Thoracic aorta (tissue), 2 donors: ENCODE measurements at regions not wholly inside any gene's neighbourhood (a gene's known extent, or its start where the extent isn't known, plus 50 kb on each side); places are given as distances from the start of the nearest gene placed in this dataset.

ENCODE experiments used
- ATAC-seq: fragments of 150-250 bp; one replicate; pipeline ENCODE4 v1.8.0; 2017; ENCODE audit warnings: low read depth; ENCODE audit not compliant: insufficient number of reproducible peaks, low FRiP score
- DNase-seq: peaks from one replicate; pipeline ENCODE4 v3.0.0-alpha.2; 2020; ENCODE audit warnings: low spot score
- H3K27ac ChIP-seq, 2 donors: fragments of 200-600 bp; sonication (generic); 1 replicate in 1 of 2; 2 replicates in 1 of 2; pipeline ENCODE4 v1.5.1; 2016; ENCODE audit warnings: mild to moderate bottlenecking in 2 of 2, moderate library complexity in 2 of 2
- H3K27me3 ChIP-seq: fragments of 200-600 bp; sonication (generic); replicated peaks from 2 replicates; pipeline ENCODE4 v1.6.0; 2016; ENCODE audit warnings: mild to moderate bottlenecking; ENCODE audit not compliant: insufficient read depth
- H3K36me3 ChIP-seq: fragments of 200-600 bp; sonication (generic); one replicate; pipeline ENCODE4 v1.5.1; 2016
- H3K4me1 ChIP-seq, 2 donors: fragments of 200-600 bp; sonication (generic); 1 replicate in 1 of 2; 2 replicates in 1 of 2; pipeline versions ENCODE4 v1.5.1 to v1.6.0; 2016; ENCODE audit warnings: low read depth in 2 of 2, mild to moderate bottlenecking in 1 of 2; ENCODE audit not compliant: control insufficient read depth in 1 of 2
- H3K4me3 ChIP-seq: fragments of 200-600 bp; sonication (generic); 2 replicates; pipeline ENCODE4 v1.5.1; 2016; ENCODE audit warnings: mild to moderate bottlenecking
- H3K9me3 ChIP-seq: fragments of 200-600 bp; sonication (generic); 2 replicates; pipeline ENCODE4 v1.5.1; 2016
- CTCF ChIP-seq: fragments of 200-600 bp; sonication (generic); IDR thresholded peaks from one replicate; pipeline ENCODE4 v1.5.1; 2019; ENCODE audit warnings: antibody characterized with exemption

- H3K27ac ChIP-seq = no peak overlapping the region
- ATAC-seq (no peak), DNase-seq (no peak)
- no peak overlapping the region for H3K4me3 ChIP-seq
- no peaks in the 10 kb centered on the region for H3K27me3 ChIP-seq
- peaks cover 13 to 15% of the 10 kb centered on the region in 2 donors for H3K4me1 ChIP-seq
- no peaks in the 10 kb centered on the region for H3K9me3 ChIP-seq
- H3K36me3 ChIP-seq = no peaks in the 10 kb centered on the region
- no peak for TF ChIP-seq CTCF
Measured at GRCh38 chr14:22268875-22269274, 320.1 kb downstream of the DAD1 start.

GRCh38 chr14:22266683-22267082, 322.3 kb downstream of the DAD1 start:
- no peak for TF ChIP-seq CTCF
- Histone ChIP-seq H3K4me1 (peaks cover 13 to 15% of the 10 kb centered on the region in 2 donors), H3K4me3 (no peak overlapping the region), H3K36me3 (no peaks in the 10 kb centered on the region), H3K27me3 (no peaks in the 10 kb centered on the region), H3K27ac (peak overlapping the region in 1 of 2 donors; percentile 78), H3K9me3 (no peaks in the 10 kb centered on the region)
- no peak for ATAC-seq
- DNase-seq = no peak

GRCh38 chr14:22266142-22266442, 322.9 kb downstream of the DAD1 start:
- Histone ChIP-seq H3K4me1 (peaks cover 13 to 15% of the 10 kb centered on the region in 2 donors), H3K36me3 (no peaks in the 10 kb centered on the region), H3K27ac (peak overlapping the region in 1 of 2 donors; percentile 78), H3K9me3 (no peaks in the 10 kb centered on the region), H3K4me3 (no peak overlapping the region), H3K27me3 (no peaks in the 10 kb centered on the region)
- no peak for DNase-seq
- no peak for TF ChIP-seq CTCF
- no peak for ATAC-seq

GRCh38 chr14:22265319-22266141, 323.5 kb downstream of the DAD1 start:
- H3K36me3 ChIP-seq = no peaks in the 10 kb centered on the region
- H3K27me3 ChIP-seq = no peaks in the 10 kb centered on the region
- H3K4me3 ChIP-seq = peak overlapping the region; percentile 18
- peaks cover 13 to 15% of the 10 kb centered on the region in 2 donors for H3K4me1 ChIP-seq
- H3K9me3 ChIP-seq = no peaks in the 10 kb centered on the region
- peak; percentile 72 for ATAC-seq
- peak overlapping the region; percentile 28 to 78 for H3K27ac ChIP-seq
- DNase-seq = no peak
- TF ChIP-seq CTCF = no peak

GRCh38 chr14:22264759-22265158, 324.3 kb downstream of the DAD1 start:
- Histone ChIP-seq H3K9me3 (no peaks in the 10 kb centered on the region), H3K36me3 (no peaks in the 10 kb centered on the region), H3K27ac (peak overlapping the region in 1 of 2 donors; percentile 78), H3K4me3 (no peak overlapping the region), H3K27me3 (no peaks in the 10 kb centered on the region), H3K4me1 (peaks cover 13 to 15% of the 10 kb centered on the region in 2 donors)
- DNase-seq = no peak
- TF ChIP-seq CTCF = no peak
- no peak for ATAC-seq
